ENCODE measurements at regions not wholly inside any gene's neighbourhood (a gene's known extent, or its start where the extent isn't known, plus 50 kb on each side); places are given as distances from the start of the nearest gene placed in this dataset.

DNA sequence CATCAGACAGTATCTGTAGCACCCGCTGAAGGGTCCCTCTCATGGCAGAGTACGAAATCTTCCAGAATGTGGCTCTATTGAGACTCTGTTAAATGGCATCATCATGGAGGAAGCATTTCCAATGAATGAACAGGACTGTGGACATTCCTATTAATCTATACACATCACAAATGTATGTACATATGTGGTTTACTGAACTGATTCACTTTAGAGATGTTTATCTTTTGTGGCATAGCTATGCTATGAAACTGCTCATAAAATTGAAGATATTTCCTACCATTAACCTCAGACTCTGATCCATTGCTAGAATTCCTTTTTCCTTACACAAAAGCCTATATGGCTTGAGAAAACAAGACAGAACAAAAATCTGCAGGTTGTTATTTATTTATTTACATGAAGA lies 259.6 kb upstream of the RRP15 start:
- DNase-seq: no peak

DNA sequence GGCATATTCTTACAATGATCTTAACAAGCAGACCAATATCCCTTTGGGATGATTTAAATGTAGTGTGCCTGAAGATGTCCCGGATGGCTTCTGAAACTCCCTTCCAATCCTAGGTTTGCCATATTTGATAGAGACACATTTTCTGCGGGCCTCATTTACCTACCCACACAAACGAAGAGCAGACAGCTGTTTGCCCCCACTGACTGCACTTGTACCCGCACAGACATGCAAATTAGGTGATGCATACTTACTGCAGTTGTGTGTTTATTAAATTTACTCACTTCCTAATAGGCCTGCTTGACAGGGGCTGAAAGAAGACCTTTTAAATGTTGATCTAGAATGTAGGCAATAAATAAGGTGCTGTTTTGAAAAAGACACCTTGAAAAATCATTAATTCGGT lies 257.9 kb upstream of the RRP15 start:
- no peak for DNase-seq

GRCh38 chr1:218030846-218031245 lies 254.2 kb upstream of the RRP15 start:
- DNase-seq: no peak

- no peak for DNase-seq
Observed at GRCh38 chr1:218031901-218032300, 253.2 kb upstream of the RRP15 start.

DNA sequence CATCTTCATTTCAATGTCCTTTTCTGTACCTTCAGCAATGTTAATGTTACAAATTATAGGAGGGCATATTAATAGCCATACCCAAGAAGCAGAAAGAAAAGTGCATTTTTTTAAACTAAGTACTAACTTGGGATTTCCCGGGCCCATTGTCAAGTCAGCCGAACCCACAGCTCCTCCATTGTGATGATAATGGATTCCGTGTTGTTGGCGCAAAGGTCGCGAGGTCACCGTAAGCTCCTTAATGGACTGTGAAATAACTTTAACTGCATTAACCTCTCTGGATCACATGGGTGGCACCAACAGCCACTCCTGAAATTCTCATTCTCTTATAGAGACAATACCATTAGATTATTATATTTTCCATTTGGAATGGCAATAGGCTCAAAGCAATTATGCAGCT lies 250.6 kb upstream of the RRP15 start:
- no peak for DNase-seq

GRCh38 chr1:218048828-218049420 lies 236.2 kb upstream of the RRP15 start:
- no peak for DNase-seq

DNA sequence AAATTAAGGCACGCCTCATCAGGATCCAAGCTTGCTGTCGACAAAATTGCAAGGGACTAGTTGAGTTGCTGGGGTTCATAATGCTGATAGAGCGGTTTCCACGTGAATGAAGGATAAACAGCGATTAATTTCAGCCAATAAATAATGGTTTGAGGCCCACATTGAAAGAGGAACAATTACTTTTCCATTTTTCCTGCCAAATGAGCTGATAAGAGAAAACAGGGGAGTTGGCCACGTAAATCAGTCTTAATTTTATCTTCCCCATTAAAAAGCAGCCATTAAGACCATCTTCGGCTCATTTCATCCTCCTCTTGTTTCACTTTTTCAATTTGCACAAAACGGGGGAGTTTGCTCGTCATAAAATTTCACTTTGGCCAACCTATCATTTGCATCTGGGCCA lies 235.5 kb upstream of the RRP15 start:
- DNase-seq: no peak

- no peak for DNase-seq
Observed at GRCh38 chr1:218058730-218059129, 226.4 kb upstream of the RRP15 start.

- DNase-seq: no peak
Observed at GRCh38 chr1:218064426-218064825, 220.7 kb upstream of the RRP15 start.

GRCh38 chr1:218066332-218066731 lies 218.8 kb upstream of the RRP15 start:
- no peak for DNase-seq

GRCh38 chr1:218068241-218068640 lies 216.9 kb upstream of the RRP15 start:
- no peak for DNase-seq

DNA sequence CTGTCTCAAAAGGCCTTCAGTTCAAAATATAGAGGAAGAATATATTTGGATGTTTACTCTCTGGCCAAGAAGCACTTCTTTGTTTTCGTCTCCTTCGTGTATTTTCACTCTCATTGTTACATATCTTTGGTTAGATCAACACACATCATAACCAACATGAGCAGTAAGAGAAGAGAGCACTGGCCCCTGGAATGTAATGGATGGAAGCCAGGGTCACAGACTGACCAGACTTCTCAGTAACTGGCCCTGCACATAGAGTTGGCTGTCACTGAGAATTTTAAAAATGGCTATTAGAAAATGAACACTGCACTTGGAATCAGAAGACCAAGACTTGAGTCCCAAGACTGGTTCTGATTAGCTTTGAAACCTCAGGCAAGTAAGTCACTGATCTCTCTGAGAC lies 215.9 kb upstream of the RRP15 start:
- DNase-seq: no peak

DNA sequence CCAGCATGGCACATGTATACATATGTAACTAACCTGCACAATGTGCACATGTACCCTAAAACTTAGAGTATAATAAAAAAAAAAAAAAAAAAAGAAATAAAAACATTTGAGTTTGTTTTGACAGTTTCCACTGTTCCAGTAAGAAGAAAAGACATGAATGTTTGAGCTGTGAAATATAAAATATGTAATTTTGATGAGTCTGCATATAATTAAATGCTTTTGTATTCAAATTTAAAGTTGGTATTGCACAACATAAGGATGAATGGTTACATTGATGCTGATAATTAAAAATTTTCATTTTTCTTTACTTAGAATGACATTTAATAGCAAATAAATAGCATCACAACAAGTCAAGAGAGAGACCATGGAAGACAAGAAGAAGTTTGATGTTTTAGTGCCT lies 212.0 kb upstream of the RRP15 start:
- DNase-seq: no peak

- DNase-seq: no peak
Observed at GRCh38 chr1:218078916-218079315, 206.2 kb upstream of the RRP15 start.

- DNase-seq: no peak
Observed at GRCh38 chr1:218079347-218079746, 205.7 kb upstream of the RRP15 start.

DNA sequence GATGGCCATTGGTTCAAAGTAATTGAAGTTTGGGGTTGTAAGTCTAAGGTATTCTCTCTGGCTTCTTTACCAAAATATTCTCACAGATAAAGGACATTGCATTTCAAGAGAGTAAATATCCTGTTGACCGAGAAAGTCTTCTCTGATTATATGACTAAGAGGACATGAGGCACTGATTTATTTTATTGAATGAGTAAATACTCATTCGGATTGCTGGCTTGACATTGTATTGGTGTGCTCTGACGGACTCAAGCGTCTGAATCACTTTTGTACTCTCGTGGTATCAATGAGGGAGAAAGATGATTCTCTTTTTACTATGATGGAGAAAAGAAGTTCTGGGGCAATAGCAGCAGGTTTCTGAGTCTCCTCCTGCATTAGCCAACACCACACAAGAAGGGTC lies 205.3 kb upstream of the RRP15 start:
- no peak for DNase-seq

DNA sequence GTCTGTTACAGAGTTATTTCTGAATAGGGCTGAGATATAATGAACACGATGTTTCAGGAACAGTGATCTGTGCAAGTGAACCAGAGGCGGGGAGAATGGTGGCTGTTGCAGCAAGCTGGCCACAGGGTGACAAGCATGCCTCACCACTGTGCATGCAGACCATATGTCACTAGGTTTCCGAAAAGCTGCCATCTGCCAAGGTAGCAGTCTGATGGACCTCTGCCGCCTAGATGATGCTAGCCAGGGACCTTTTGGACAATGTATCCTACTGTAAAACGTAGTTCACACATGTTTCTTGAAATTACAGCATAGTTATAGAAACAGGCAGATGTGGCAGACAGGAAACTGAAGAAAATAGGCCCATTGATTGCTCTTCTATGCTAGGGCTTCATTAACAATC lies 204.2 kb upstream of the RRP15 start:
- DNase-seq: no peak

- DNase-seq: no peak
Observed at GRCh38 chr1:218081358-218081757, 203.7 kb upstream of the RRP15 start.

DNA sequence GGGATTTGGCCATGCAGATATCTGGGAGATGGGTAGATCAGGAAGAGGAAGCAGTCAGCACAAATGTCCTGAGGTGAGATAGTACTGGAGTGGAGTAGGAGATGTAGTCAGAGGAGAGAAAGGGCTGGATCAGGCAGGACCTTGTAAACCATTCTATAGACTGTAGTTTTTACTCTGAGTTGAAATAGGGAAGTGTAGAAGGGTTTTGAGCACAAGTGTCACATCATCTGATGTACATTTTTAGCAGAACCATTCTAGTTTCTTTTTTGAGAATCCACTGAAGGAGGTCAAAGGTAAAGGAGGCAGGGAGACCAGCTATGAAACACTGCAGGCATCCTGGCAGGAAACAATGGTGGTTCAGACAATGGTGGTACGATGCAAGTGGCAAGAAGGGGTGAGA lies 194.6 kb upstream of the RRP15 start:
- no peak for DNase-seq

DNA sequence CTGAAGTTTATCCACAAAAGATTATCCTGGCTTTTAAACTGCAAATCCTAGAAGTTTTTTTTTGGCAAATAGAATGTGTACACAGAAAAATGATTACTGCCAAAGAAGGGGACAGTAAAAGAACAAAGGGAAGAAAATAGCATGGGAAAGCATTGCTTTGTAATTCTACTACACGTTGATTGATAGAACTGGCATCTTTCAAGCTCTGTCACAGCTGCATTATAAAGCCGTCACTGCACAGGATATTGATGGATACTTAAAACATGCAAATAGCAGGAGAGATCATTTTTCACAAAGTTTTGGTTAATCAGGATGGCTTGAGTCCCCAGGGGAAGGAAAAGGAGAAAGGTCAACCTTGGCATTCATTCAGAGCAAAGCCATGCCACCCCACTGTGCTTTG lies 183.7 kb upstream of the RRP15 start:
- no peak for DNase-seq

- DNase-seq: no peak
Observed at GRCh38 chr1:218108034-218108433, 177.1 kb upstream of the RRP15 start.

- DNase-seq: no peak
Observed at GRCh38 chr1:218112862-218113261, 172.2 kb upstream of the RRP15 start.

- DNase-seq: no peak
Observed at GRCh38 chr1:218123968-218124367, 161.1 kb upstream of the RRP15 start.

GRCh38 chr1:218135371-218135770 lies 149.7 kb upstream of the RRP15 start:
- DNase-seq: no peak

GRCh38 chr1:218139761-218140160 lies 145.3 kb upstream of the RRP15 start:
- DNase-seq: no peak

GRCh38 chr1:218156595-218156994 lies 128.5 kb upstream of the RRP15 start:
- no peak for DNase-seq
